ENCODE measurements at regions not wholly inside any gene's neighbourhood (a gene's known extent, or its start where the extent isn't known, plus 50 kb on each side); places are given as distances from the start of the nearest gene placed in this dataset.

DNA sequence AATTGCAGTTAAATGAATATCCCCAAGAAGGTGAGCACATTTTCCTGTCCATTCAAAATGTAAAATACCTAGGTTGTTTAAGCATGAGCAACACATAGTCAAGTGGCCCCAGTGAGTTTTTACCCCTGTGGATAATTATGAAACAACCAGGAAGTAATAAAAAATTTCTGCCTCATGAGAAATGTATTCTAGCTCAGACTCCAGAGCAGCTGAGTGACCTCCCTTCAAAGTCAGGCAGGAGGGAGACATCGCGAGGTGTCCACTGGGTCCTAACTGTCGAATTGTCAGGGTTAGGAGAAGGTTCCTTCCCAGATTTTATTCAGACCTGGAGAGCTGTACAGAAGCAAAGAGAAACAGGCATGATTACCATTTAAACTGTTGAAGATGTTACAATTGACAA, 416.6 kb upstream of the SMIM21 start (continued):
- TF ChIP-seq, protein P1, sequence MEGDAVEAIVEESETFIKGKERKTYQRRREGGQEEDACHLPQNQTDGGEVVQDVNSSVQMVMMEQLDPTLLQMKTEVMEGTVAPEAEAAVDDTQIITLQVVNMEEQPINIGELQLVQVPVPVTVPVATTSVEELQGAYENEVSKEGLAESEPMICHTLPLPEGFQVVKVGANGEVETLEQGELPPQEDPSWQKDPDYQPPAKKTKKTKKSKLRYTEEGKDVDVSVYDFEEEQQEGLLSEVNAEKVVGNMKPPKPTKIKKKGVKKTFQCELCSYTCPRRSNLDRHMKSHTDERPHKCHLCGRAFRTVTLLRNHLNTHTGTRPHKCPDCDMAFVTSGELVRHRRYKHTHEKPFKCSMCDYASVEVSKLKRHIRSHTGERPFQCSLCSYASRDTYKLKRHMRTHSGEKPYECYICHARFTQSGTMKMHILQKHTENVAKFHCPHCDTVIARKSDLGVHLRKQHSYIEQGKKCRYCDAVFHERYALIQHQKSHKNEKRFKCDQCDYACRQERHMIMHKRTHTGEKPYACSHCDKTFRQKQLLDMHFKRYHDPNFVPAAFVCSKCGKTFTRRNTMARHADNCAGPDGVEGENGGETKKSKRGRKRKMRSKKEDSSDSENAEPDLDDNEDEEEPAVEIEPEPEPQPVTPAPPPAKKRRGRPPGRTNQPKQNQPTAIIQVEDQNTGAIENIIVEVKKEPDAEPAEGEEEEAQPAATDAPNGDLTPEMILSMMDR (IDR thresholded peaks at IDR 0.05 in 2 of 3, conservative IDR thresholded peaks at IDR 0.05 in 1 of 3; ENCODE audit: insufficient read depth in 2 of 3, low read depth in 1 of 3, low read length in 3 of 3) = no peak
- no peak for TF ChIP-seq EZH2 (IDR thresholded peaks at IDR 0.05; ENCODE audit: borderline replicate concordance, low read depth, low read length)
- TF ChIP-seq, protein P2, sequence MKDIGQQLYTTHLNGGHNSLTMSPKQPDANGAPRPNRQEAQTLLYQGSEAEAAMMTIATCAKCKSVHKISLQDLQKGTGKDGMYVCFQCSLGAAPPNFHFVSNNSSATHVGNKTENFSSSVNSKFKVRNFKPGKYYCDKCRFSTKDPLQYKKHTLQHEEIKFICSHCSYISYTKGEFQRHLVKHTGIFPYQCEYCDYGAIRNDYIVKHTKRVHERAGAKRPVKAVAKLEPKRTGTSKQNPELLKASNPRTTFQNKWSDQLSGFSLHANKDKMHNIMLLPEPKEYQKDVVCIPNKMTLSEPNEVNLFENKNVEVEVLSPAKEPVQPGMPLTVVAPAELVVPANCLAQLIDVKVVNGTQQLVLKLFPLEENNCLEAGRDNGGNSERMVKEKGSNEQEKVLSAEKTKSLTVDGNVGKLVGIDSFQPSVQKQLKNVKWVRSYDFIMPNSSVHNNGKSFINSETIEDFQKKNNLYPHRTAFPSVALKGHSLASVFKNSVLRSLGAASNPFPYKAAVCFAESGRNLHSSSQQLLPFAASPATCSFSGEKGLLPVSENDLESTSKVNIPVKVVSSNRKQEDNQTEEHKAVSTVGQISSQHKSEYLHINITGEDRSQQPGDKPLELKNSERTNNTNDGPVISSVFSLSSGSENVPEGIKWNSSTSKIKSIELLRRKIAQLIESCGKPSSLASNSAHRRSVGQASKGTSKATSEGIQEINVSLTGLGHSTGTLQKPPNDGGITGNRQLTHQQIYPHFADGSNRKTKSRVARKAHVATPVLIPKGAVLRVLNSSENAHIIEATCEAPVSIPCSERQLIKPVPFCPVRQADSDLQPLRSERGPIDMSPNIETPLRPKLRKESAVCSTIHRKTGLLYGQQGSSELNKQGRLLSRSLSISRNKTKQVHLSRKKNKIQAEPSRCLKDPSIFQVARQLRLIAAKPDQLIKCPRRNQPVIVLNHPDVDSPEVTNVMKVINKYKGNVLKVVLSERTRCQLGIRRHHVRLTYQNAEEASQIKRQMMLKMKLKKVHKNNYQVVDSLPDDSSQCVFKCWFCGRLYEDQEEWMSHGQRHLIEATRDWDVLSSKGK (CRISPR knock-in tag; IDR thresholded peaks at IDR 0.05) = no peak
- TF ChIP-seq SP1 (CRISPR knock-in tag; IDR thresholded peaks at IDR 0.05) = no peak
- TF ChIP-seq, protein P3, sequence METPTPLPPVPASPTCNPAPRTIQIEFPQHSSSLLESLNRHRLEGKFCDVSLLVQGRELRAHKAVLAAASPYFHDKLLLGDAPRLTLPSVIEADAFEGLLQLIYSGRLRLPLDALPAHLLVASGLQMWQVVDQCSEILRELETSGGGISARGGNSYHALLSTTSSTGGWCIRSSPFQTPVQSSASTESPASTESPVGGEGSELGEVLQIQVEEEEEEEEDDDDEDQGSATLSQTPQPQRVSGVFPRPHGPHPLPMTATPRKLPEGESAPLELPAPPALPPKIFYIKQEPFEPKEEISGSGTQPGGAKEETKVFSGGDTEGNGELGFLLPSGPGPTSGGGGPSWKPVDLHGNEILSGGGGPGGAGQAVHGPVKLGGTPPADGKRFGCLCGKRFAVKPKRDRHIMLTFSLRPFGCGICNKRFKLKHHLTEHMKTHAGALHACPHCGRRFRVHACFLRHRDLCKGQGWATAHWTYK (CRISPR knock-in tag; IDR thresholded peaks at IDR 0.05) = no peak
- no peak for TF ChIP-seq BRD4 (IDR thresholded peaks at IDR 0.05)

Data from K562 (cell line).